GM12878 (cell line): ENCODE measurements at regions not wholly inside any gene's neighbourhood (a gene's known extent, or its start where the extent isn't known, plus 50 kb on each side); places are given as distances from the start of the nearest gene placed in this dataset.

Experiments used
- ATAC-seq: fragments of 200-7000 bp; cut with Tn5 transposase; 3 replicates; pipeline ENCODE4 v1.9.1; 2020; ENCODE audit warnings: mild to moderate bottlenecking, moderate library complexity
- BruUV-seq: library from RNA; stranded (reverse); fragments of 400-500 nt; replicated peaks from 2 replicates; lab custom pipeline; 2021; lab: Mats Ljungman, UMichigan
- CTCF ChIA-PET: fragments of 300-600 bp; sonication (Branson Sonifier 250); formaldehyde crosslinking; extraction: SDS; loops from one replicate; lab custom pipeline; 2021; ENCODE audit warnings: inconsistent platforms; lab: Yijun Ruan, JAX
- POLR2A ChIA-PET: fragments of 350-600 bp; formaldehyde crosslinking; extraction: SDS; loops from one replicate; lab custom pipeline; 2021; ENCODE audit warnings: inconsistent platforms; lab: Charles Lee
- RAD21 ChIA-PET: fragments of 300-600 bp; sonication (Branson Sonifier 250); formaldehyde crosslinking; loops from one replicate; lab custom pipeline; 2023; ENCODE audit warnings: antibody characterized with exemption; ENCODE audit not compliant: unreplicated experiment; lab: Charles Lee
- SMC1A ChIA-PET: fragments of 300-600 bp; sonication (Branson Sonifier 250); formaldehyde crosslinking; loops from one replicate; lab custom pipeline; 2023; ENCODE audit not compliant: unreplicated experiment, uncharacterized antibody; lab: Charles Lee
- DNase-seq: peaks from one replicate; pipeline ENCODE4 v3.0.0-alpha.2; 2011; ENCODE audit warnings: low read depth, low spot score
- FAIRE-seq: peaks from 3 replicates; lab custom pipeline; 2011; peaks lifted over from hg19 to GRCh38; lab: Jason Lieb, UNC
- H2AFZ ChIP-seq: 2 replicates; pipeline ENCODE4 v1.6.0; 2011; ENCODE audit warnings: low read depth, low read length, control low read depth; ENCODE audit not compliant: control insufficient read depth
- H3K27ac ChIP-seq: 2 replicates; pipeline ENCODE4 v1.5.1; 2011; ENCODE audit warnings: control low read depth; ENCODE audit not compliant: control insufficient read depth, insufficient read depth
- H3K27me3 ChIP-seq, 2 experiments: replicated peaks in 1 of 2; 2 replicates each; pipeline versions ENCODE4 v1.6.0 to v1.6.1; 2011; ENCODE audit warnings: low read length in 1 of 2; ENCODE audit not compliant: control insufficient read depth in 2 of 2, insufficient read depth in 2 of 2
- H3K36me3 ChIP-seq, 2 experiments: 2 replicates each; pipeline ENCODE4 v1.5.1; 2011; ENCODE audit warnings: low read length in 1 of 2; ENCODE audit not compliant: control insufficient read depth in 2 of 2, insufficient read depth in 2 of 2
- H3K4me1 ChIP-seq: 2 replicates; pipeline ENCODE4 v1.6.1; 2011; ENCODE audit warnings: mild to moderate bottlenecking, low read length, moderate library complexity, mixed read lengths; ENCODE audit not compliant: control insufficient read depth, insufficient read depth
- H3K4me2 ChIP-seq: 2 replicates; pipeline ENCODE4 v1.6.0; 2011; ENCODE audit warnings: control low read depth; ENCODE audit not compliant: control insufficient read depth, insufficient read depth
- H3K4me3 ChIP-seq: fragments of 200-600 bp; sonication (generic); 2 replicates; pipeline ENCODE4 v1.5.1; 2016
- H3K79me2 ChIP-seq: 2 replicates; pipeline ENCODE4 v1.6.0; 2011; ENCODE audit warnings: low read length; ENCODE audit not compliant: control insufficient read depth, insufficient read depth
- H3K9ac ChIP-seq: 2 replicates; pipeline ENCODE4 v1.8.0; 2011; ENCODE audit warnings: low read length, control low read depth, mixed read lengths; ENCODE audit not compliant: control insufficient read depth, insufficient read depth
- H3K9me3 ChIP-seq: replicated peaks from 3 replicates; pipeline ENCODE4 v1.5.1; 2011; ENCODE audit warnings: mild to moderate bottlenecking, low read length; ENCODE audit not compliant: control insufficient read depth, insufficient read depth
- H4K20me1 ChIP-seq: 2 replicates; pipeline ENCODE4 v1.6.0; 2011; ENCODE audit not compliant: control insufficient read depth, insufficient read depth
- CBX5 ChIP-seq: sonication (generic); IDR thresholded peaks from 2 replicates; pipeline ENCODE4 v1.6.1; 2016; ENCODE audit warnings: low read depth, moderate library complexity, mild to moderate bottlenecking, inconsistent platforms
- NR2C1 ChIP-seq: fragments of 450-650 bp; IDR thresholded peaks from 2 replicates; pipeline ENCODE4 v1.6.1; 2017; ENCODE audit warnings: antibody characterized with exemption, mild to moderate bottlenecking, moderate library complexity
- POLR2A ChIP-seq: IDR thresholded peaks from 2 replicates; pipeline ENCODE4 v1.6.1; 2011; ENCODE audit warnings: low read depth, mild to moderate bottlenecking, low read length
- PRDM15 ChIP-seq: fragments of 450-650 bp; formaldehyde crosslinking; IDR thresholded peaks from 2 replicates; pipeline ENCODE4 v1.4.0; 2020; ENCODE audit warnings: mild to moderate bottlenecking, moderate library complexity
- TCF7 ChIP-seq: IDR thresholded peaks from 2 replicates; pipeline ENCODE4 v1.6.1; 2014; ENCODE audit warnings: antibody characterized with exemption, borderline replicate concordance
- WGBS: methylation state at CpG from one replicate; pipeline ENCODE4 v1.1.6; 2016; ENCODE audit warnings: low lambda C conversion rate; ENCODE audit not compliant: insufficient replicate concordance, insufficient coverage; ENCODE audit errors: missing lambda C conversion rate; 5-methylcytosine and 5-hydroxymethylcytosine counted together
- in situ Hi-C: fragments of 300-500 bp; cut with MboI; formaldehyde crosslinking; loops from 9 replicates; pipeline ENCODE4 v1.14.3; 2018; ENCODE audit warnings: mixed read lengths
- intact Hi-C: fragments of 100-400 bp; cut with micrococcal nuclease; formaldehyde crosslinking; loops from one replicate; pipeline ENCODE4 v1.14.2; 2022; ENCODE audit not compliant: unreplicated experiment

- Histone ChIP-seq H2AFZ (no peak overlapping the region), H3K27me3 (no peaks in the 10 kb centered on the region), H3K9me3 (no peaks in the 10 kb centered on the region), H3K4me3 (no peak overlapping the region), H4K20me1 (no peaks in the 10 kb centered on the region), H3K36me3 (no peaks in the 10 kb centered on the region), H3K4me2 (no peak overlapping the region), H3K79me2 (no peaks in the 10 kb centered on the region), H3K27ac (no peak overlapping the region), H3K4me1 (no peaks in the 10 kb centered on the region), H3K9ac (no peak overlapping the region)
- TF ChIP-seq NR2C1 (no peak), POLR2A (no peak), CBX5 (no peak), TCF7 (no peak), PRDM15 (no peak)
- intact Hi-C loops (no loop called here), in situ Hi-C loops (no loop called here)
- POLR2A ChIA-PET, result no interaction called here
- FAIRE-seq (no peak), DNase-seq (no peak), ATAC-seq (no peak)
- 69% methylated on average over 13 of the region's 13 CpGs for WGBS
- RAD21 ChIA-PET, result no interaction called here
- no TSS peak for BruUV-seq
- CTCF ChIA-PET, result no interaction called here
- SMC1A ChIA-PET, result interaction anchor here (0.7 kb wide), 1 partner anchor 44 kb away, joined by 3 read pairs; no protein-coding TSS in a partner anchor
Measured at GRCh38 chr14:96934638-96935330, 137.6 kb downstream of the VRK1 start.
